ENCODE measurements at regions not wholly inside any gene's neighbourhood (a gene's known extent, or its start where the extent isn't known, plus 50 kb on each side); places are given as distances from the start of the nearest gene placed in this dataset.

GRCh38 chr12:125461831-125462230 is 396.6 kb downstream of the AACS start:
- FAIRE-seq (no peak), DNase-seq (ENCODE audit: low spot score in 2 of 2) (no peak)

- no peak for DNase-seq (ENCODE audit: low spot score in 2 of 2)
- no peak for FAIRE-seq
Observed at GRCh38 chr12:125463386-125463785, 398.2 kb downstream of the AACS start.

DNA sequence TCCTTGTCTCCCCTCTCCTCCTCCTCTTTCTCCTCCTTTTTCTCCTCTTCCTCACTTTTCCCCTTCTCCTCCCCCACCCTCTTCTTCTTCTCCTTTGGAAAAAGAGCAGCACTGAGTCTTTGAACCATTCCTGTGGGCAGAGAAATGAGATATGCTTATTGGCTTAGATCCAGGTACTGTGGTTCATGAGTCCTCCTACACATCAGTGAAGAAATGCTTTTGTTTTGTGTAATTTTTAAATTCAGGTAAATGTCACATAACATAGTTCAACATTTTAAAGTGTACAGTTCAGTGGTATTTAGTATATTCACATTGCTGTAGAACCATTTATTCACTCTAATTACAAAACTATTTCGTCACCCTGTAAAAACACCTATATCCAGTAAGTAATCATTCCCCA is 402.1 kb downstream of the AACS start:
- FAIRE-seq (no peak), DNase-seq (ENCODE audit: low spot score in 2 of 2) (no peak)

DNA sequence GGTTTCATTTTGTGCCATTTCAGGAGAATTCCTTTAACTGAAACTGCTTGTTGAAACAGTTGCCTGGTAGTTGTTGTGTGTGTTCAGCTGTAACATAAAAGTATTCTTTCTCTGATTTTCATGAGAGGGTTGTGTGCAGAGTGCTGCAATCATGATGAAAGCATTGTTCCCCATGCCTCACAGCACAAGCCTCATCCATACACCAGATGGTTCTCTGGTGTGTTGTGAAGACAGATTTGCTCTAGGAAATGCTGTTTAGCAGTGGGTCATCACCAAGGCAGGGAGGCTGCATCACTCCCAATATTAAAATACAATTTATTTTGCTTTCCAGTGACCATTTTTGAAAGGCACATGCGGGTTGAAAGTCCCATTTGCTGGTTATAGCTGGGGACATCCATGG is 404.4 kb downstream of the AACS start:
- no peak for DNase-seq (ENCODE audit: low spot score in 2 of 2)
- FAIRE-seq: no peak

DNA sequence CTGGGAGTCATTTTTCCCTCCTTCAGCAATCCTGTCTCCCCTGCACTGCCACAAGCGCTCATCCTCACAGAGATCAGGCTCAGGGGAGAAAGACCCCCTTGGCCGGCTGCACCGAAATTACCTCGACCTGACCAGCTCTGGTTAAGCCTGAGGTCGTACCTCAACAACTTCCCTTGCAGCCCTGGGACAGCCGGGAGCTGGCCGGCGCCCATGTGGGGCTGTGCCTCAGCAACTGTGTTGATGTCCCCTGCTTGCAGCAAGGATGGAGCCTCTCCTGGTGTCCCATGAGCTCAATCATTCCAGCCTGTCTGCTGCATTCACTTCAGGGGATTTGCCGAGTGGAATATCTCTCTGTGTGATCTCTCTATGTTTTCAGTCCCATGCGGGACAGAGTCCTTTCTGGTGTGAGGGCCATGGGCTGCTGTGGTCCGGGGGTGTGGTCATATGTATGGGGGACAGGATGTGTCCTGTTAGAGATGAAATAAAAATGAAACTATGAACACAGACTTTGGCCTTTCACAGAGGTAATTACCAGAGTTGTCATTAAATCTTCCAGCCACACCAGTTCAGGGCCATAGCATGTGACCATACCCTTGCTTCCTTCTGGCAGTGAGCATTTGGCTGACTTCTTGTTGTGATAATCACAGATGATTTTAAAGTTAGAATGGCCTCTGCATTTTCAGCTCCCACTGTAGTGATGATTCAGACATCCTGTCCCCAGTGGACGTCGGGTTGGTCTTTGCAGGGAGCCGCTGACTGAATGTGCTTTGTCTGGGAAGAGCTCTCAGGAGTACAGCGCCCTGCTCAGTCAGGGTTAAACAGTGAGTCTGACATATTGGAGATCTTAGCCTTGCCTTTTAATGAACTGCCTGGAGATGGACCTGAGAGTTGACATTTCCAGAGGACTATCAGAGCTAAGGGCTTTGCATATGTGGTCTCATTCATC is 405.9 kb downstream of the AACS start:
- no peak for FAIRE-seq
- DNase-seq (ENCODE audit: low spot score in 2 of 2): peak in 1 of 2 donors; percentile 27

DNA sequence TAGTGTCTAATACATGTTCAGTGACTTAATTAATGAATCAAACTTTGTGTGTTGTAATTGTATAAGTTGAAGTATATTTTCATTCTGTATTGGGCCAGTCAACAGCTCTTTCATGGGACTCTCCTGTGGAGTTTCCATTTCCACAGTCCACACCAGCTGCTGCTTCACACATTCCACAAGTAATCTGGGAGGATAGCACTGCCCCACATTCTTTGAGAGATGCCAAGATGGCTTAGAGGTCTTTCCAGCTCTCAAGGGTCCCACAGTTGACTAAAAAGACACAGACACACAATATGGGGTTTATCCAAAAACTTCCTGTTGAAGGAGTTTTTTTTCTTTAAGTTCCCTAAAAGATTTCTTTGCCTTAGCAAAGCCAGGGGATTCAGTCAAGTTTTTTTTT is 408.3 kb downstream of the AACS start:
- DNase-seq (ENCODE audit: low spot score in 2 of 2): no peak
- FAIRE-seq: no peak

DNA sequence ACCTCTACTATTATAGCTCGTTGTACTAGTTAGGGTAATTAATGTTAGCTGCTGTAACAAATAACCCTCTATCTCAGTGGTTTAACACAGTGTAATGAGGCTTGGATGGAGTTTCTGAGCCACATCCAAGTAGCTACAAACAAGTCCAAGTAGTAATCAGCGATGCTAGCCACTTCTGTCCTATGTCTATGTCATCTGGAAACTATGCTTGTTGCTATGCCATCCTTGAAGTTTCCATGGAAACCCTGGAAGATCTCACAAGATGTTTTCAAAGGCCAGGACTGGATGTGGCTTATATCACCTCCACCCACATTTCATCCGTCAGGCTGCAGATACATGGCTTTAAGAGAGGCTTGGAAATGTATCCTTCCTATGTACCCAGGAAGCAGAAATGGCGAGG is 422.1 kb downstream of the AACS start:
- FAIRE-seq (no peak), DNase-seq (ENCODE audit: low spot score in 2 of 2) (no peak)

- FAIRE-seq (no peak), DNase-seq (ENCODE audit: low spot score in 2 of 2) (no peak)
Observed at GRCh38 chr12:125491553-125491952, 426.3 kb downstream of the AACS start.

DNA sequence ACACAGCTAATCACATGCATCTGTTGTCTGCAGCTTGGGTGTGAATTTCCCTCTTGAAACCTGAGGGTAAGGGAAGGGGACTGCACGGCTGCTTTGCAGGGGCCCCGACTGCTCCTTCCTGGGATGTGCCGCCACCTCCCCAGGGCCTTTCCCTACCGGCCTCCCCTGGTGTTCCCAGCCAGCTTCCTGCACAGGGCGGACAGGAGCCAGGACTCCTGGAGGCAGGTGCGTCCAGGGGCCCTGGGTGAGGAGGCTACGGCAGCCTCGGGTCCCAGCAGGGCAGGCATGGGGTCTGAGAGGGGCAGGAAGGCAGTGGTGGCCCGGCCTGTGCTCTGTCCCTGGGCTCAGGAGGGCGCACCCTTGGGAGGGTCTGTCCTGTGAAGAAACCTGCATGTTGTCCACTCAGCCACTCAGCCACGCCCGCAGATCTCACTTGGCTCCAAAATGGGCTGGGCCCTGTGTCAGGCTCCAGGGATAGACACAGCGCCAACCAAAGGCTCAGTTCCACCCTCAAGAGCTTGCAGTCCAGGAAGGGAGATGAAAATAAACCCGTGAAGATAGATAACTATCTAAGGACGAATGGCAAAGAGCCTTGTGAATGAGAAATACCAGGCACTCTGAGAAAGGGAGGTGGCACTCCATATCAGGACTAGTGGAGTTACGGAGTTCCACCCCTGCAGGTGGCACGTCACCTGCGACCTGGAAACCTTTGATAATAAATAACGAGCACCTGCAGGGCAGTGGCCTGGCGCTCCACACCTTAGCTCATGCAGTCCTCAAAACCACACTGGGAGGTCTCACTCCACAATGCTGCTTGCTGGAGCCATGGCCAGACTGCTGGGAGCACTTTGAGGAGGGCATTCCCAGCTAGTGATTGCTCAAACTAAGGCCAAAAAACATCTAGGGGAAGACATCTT is 427.4 kb downstream of the AACS start:
- FAIRE-seq: no peak
- DNase-seq (ENCODE audit: low spot score in 2 of 2): no peak

DNA sequence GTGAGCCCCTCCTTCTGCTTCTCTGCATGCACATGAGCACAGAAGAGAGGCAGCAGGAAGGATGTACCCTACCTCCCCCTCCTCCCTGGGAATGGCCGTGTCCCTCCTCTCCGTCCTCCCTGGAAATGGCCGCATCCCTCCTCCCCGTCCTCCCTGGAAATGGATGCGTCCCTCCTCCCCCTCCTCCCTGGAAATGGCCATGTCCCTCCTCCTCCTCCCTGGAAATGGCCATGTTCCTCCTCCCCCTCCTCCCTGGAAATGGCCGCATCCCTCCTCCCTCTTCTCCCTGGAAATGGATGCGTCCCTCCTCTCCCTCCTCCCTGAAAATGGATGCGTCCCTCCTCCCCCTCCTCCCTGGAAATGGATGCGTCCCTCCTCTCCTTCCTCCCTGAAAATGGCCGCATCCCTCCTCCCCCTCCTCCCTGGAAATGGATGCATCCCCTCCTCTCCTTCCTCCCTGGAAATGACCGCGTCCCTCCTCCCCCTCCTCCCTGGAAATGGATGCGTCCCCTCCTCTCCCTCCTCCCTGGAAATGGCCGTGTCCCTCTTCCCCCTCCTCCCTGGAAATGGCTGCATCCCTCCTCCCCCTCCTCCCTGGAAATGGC is 428.6 kb downstream of the AACS start:
- no peak for FAIRE-seq
- no peak for DNase-seq (ENCODE audit: low spot score in 2 of 2)

- no peak for FAIRE-seq
- DNase-seq (ENCODE audit: low spot score in 2 of 2): no peak
Observed at GRCh38 chr12:125503128-125503527, 437.9 kb downstream of the AACS start.

GRCh38 chr12:125509195-125509594 is 444.0 kb downstream of the AACS start:
- DNase-seq (ENCODE audit: low spot score in 2 of 2) (no peak), FAIRE-seq (no peak)

DNA sequence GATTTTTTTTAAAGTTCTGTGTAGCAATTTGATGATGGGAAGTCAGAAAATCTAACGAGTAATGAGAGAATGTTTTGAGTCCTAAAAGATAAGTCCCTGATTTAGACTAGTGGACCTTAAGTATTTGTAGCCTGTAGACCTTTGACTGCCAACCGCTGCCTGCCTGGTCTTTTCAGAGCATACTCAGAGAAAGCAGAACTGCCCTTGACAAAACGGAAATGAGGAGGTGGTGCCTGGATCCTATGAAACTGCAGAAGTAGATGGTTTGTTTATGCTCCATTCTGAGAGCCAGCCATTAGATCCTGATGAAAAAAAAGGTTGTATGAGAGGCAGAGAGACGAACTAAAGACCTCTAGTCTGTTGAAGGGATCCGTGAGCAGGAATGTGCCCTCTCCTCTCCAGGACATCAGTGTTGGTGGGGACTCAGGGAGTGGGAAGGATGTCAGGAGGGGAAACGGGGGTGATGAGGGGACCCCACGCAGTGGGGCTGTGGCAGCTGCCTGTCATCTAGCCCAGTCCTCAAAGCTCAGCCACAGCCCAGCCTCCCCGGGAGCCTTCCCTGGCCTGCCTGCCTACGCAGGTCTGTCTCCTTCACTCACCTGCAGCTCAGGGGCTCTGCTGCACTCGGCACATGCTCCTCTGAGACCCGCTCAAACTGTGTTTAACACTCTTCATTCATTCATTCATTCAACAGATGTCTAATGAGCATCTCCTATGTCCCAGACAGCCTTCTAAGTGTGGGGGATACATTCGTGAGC is 447.5 kb downstream of the AACS start:
- no peak for FAIRE-seq
- DNase-seq (ENCODE audit: low spot score in 2 of 2): no peak

GRCh38 chr12:125515887-125516286 is 450.7 kb downstream of the AACS start:
- FAIRE-seq: no peak
- DNase-seq (ENCODE audit: low spot score in 2 of 2): no peak

DNA sequence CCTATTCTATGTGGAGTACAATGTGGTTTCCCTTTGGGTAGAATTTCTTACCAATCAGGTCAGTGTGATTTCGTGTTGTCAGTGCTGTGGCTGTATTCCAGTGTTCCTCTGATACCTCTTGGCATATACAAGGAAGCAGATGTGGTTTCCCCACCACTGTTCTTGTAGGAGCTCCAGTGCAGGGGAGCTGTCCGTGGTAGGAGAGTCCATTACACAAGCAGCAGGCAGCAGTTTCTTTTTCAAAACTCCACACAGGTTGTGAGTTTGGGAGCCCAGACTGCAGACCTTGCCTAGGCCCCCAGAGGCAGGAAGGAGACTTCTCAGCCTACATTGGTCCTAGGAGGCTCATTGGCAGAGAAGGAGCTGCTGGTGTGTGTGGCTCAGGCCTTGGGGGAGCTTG is 452.8 kb downstream of the AACS start:
- DNase-seq (ENCODE audit: low spot score in 2 of 2): no peak
- no peak for FAIRE-seq

DNA sequence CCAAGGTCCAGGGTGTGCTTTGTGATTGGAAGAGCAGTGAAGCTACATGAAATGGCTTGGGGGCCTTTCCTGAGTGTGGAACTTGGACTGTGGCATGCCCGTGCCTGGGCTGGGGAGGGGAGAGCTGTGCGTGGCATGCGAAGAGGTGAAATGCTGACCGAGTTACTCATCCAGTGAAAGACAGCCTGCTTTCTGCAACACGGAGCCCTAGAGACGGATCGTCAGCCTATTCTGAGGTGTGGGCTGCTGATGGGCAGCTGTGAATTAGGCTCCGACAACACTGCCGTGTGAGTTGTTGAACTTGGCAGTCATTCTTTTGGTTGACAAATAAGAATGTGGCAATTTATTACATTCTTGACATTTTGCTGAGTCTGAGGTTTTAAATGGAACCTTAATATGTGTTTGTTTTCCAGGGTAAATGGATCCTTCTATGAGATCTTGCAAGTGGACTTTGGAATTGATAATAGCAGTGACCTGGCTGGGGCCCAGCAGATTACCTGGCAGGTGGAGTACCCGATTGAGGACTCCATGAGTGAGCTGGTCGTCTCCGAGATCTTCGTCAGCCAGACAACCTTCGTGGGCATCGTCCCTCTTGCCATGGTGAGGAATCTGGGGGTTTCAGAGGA is 453.9 kb downstream of the AACS start:
- DNase-seq (ENCODE audit: low spot score in 2 of 2): no peak
- FAIRE-seq: no peak

GRCh38 chr12:125525879-125526278 is 460.6 kb downstream of the AACS start:
- FAIRE-seq (no peak), DNase-seq (ENCODE audit: low spot score in 2 of 2) (peak in 1 of 2 donors; percentile 23)

DNA sequence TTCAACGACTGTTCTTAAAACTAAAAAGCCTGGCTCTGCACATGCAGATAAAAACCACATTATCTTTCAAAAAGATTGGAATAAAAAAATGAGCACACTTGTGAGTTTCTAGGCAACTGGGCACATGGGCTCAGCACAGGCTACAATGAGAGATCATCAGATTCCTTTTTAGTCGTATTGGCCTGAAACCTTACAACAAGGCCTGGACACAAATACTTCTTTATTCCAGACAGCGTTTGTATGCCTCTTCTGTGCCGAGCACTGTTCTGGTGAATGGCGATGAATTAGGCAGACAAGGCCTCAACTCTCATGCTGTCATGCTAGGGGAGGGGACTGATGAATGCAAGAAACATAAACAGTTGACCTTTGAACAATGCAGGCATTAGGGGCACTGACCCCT is 463.0 kb downstream of the AACS start:
- peak; percentile 84 for FAIRE-seq
- DNase-seq (ENCODE audit: low spot score in 2 of 2): peak; percentile 34 to 69

- no peak for DNase-seq (ENCODE audit: low spot score in 2 of 2)
- FAIRE-seq: no peak
Observed at GRCh38 chr12:125530201-125530600, 465.0 kb downstream of the AACS start.

DNA sequence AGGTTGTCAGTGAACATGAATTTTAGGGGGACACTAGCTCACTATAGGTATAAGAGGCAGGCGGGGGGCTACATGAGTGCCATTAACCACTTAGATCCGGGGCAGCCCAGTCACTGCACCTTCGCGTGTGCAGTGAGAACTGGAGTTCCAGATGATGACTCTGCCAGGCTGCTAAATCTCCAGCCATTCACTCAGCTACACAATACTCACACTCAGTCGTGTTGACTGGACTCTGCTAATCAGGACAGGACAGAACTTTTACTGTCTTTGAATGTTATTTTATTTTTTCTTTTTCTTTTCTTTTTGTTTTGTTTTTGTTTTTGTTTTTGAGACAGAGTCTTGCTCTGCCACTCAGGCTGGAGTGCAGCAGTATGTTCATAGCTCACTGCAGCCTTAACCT is 465.6 kb downstream of the AACS start:
- FAIRE-seq (no peak), DNase-seq (ENCODE audit: low spot score in 2 of 2) (no peak)

Data from frontal cortex (tissue), 3 donors.